ENCODE measurements at regions not wholly inside any gene's neighbourhood (a gene's known extent, or its start where the extent isn't known, plus 50 kb on each side); places are given as distances from the start of the nearest gene placed in this dataset.

GRCh38 chr6:148223424-148223842 lies 119.2 kb upstream of the SASH1 start:
- Histone ChIP-seq H3K27ac (peak overlapping the region in 3 of 4 donors; percentile 49 to 67 (median 52)), H3K4me1 (peaks cover 0 to 30% (median 3%) of the 10 kb centered on the region in 3 donors), H3K4me3 (no peak overlapping the region), H3K36me3 (no peaks in the 10 kb centered on the region), H3K27me3 (no peaks in the 10 kb centered on the region), H3K9me3 (no peaks in the 10 kb centered on the region)
- TF ChIP-seq POLR2A (IDR thresholded peaks at IDR 0.05) (no peak), CTCF (IDR thresholded peaks at IDR 0.05) (no peak)
- no peak for DNase-seq
- intact Hi-C loops (cut with DNase I) = no loop called here
- WGBS, 2 donors = 84 to 85% methylated on average over 3 of the region's 3 CpGs

GRCh38 chr6:148225871-148226270 lies 116.8 kb upstream of the SASH1 start:
- Histone ChIP-seq H3K27me3 (no peaks in the 10 kb centered on the region), H3K9me3 (no peaks in the 10 kb centered on the region), H3K36me3 (no peaks in the 10 kb centered on the region), H3K4me3 (no peak overlapping the region), H3K27ac (no peak overlapping the region), H3K4me1 (peaks cover 0 to 25% (median 0%) of the 10 kb centered on the region in 3 donors)
- DNase-seq = no peak
- intact Hi-C loops (cut with DNase I) = no loop called here
- TF ChIP-seq CTCF (IDR thresholded peaks at IDR 0.05) = no peak
- TF ChIP-seq POLR2A (IDR thresholded peaks at IDR 0.05) = no peak

GRCh38 chr6:148226284-148226683 lies 116.4 kb upstream of the SASH1 start:
- Histone ChIP-seq H3K9me3 (no peaks in the 10 kb centered on the region), H3K27me3 (no peaks in the 10 kb centered on the region), H3K4me1 (peaks cover 0 to 25% (median 0%) of the 10 kb centered on the region in 3 donors), H3K36me3 (no peaks in the 10 kb centered on the region), H3K27ac (no peak overlapping the region), H3K4me3 (no peak overlapping the region)
- 84 to 95% methylated on average over 6 of the region's 6 CpGs for WGBS, 2 donors
- TF ChIP-seq POLR2A (IDR thresholded peaks at IDR 0.05) = no peak
- no peak for TF ChIP-seq CTCF (IDR thresholded peaks at IDR 0.05)
- DNase-seq = no peak
- intact Hi-C loops (cut with DNase I) = no loop called here

- 34 to 53% methylated on average over 4 of the region's 4 CpGs for WGBS, 2 donors
- no peak for DNase-seq
- Histone ChIP-seq H3K4me3 (no peak overlapping the region), H3K27ac (no peak overlapping the region), H3K9me3 (no peaks in the 10 kb centered on the region), H3K27me3 (no peaks in the 10 kb centered on the region), H3K36me3 (no peaks in the 10 kb centered on the region), H3K4me1 (peaks cover 7 to 26% (median 9%) of the 10 kb centered on the region in 3 donors)
- intact Hi-C loops (cut with DNase I) = no loop called here
- TF ChIP-seq POLR2A (IDR thresholded peaks at IDR 0.05) (no peak), CTCF (IDR thresholded peaks at IDR 0.05) (no peak)
These were observed 111.1 kb upstream of the SASH1 start for GRCh38 chr6:148231572-148231971.

GRCh38 chr6:148235446-148235845 lies 107.2 kb upstream of the SASH1 start:
- DNase-seq = no peak
- Histone ChIP-seq H3K4me1 (peaks cover 11 to 47% (median 21%) of the 10 kb centered on the region in 3 donors), H3K36me3 (no peaks in the 10 kb centered on the region), H3K27me3 (no peaks in the 10 kb centered on the region), H3K27ac (peak overlapping the region in 3 of 4 donors; percentile 68 to 77 (median 69)), H3K4me3 (no peak overlapping the region), H3K9me3 (no peaks in the 10 kb centered on the region)
- TF ChIP-seq POLR2A (IDR thresholded peaks at IDR 0.05) = no peak
- no peak for TF ChIP-seq CTCF (IDR thresholded peaks at IDR 0.05)
- intact Hi-C loops (cut with DNase I) = no loop called here
- 35 to 50% methylated on average over 3 of the region's 3 CpGs for WGBS, 2 donors

All from esophagus squamous epithelium (tissue), 5 donors.